Esophagus muscularis mucosa (tissue), 4 donors: ENCODE measurements at regions not wholly inside any gene's neighbourhood (a gene's known extent, or its start where the extent isn't known, plus 50 kb on each side); places are given as distances from the start of the nearest gene placed in this dataset.

Experiments
- EP300 ChIP-seq: sonication (generic); formaldehyde crosslinking; IDR thresholded peaks from one replicate; pipeline ENCODE4 v1.6.1; 2017; ENCODE audit warnings: antibody characterized with exemption
- POLR2A ChIP-seq: fragments of 450-650 bp; IDR thresholded peaks from one replicate; pipeline ENCODE4 v1.6.1; 2017; ENCODE audit warnings: antibody characterized with exemption, moderate library complexity, mild to moderate bottlenecking, low read depth
- POLR2AphosphoS5 ChIP-seq, 2 donors: sonication (generic); formaldehyde crosslinking; IDR thresholded peaks; one replicate each; pipeline ENCODE4 v1.6.1; 2017; ENCODE audit warnings: antibody characterized with exemption in 2 of 2
- TF ChIP-seq, protein P1 (sequence below), 3 experiments: fragments of 200-600 bp in 2 of 3; fragments of 450-650 bp in 1 of 3; sonication (generic) in 2 of 3; IDR thresholded peaks; one replicate each; pipeline ENCODE4 v1.5.1; 2017 to 2019; ENCODE audit warnings: antibody characterized with exemption in 3 of 3, mild to moderate bottlenecking in 2 of 3, moderate library complexity in 1 of 3

- TF ChIP-seq, protein P1, sequence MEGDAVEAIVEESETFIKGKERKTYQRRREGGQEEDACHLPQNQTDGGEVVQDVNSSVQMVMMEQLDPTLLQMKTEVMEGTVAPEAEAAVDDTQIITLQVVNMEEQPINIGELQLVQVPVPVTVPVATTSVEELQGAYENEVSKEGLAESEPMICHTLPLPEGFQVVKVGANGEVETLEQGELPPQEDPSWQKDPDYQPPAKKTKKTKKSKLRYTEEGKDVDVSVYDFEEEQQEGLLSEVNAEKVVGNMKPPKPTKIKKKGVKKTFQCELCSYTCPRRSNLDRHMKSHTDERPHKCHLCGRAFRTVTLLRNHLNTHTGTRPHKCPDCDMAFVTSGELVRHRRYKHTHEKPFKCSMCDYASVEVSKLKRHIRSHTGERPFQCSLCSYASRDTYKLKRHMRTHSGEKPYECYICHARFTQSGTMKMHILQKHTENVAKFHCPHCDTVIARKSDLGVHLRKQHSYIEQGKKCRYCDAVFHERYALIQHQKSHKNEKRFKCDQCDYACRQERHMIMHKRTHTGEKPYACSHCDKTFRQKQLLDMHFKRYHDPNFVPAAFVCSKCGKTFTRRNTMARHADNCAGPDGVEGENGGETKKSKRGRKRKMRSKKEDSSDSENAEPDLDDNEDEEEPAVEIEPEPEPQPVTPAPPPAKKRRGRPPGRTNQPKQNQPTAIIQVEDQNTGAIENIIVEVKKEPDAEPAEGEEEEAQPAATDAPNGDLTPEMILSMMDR (IDR thresholded peaks at IDR 0.05) = no peak
- TF ChIP-seq POLR2A (no peak), EP300 (no peak), POLR2AphosphoS5 (IDR thresholded peaks at IDR 0.05) (no peak)
These were observed 60.7 kb upstream of the IFNE start for GRCh38 chr9:21542787-21543186.
